Astrocyte (in vitro differentiated cells and primary cell): ENCODE measurements at regions not wholly inside any gene's neighbourhood (a gene's known extent, or its start where the extent isn't known, plus 50 kb on each side); places are given as distances from the start of the nearest gene placed in this dataset.
"Not testable (repeated sequence)": the region's sequence is repeated elsewhere in the genome, so short reads cannot be mapped to it uniquely, and the experiment has no call there.

Source experiments
- DNase-seq: peaks from one replicate; pipeline ENCODE4 v3.0.0-alpha.2; 2010; ENCODE audit warnings: low read depth
- FAIRE-seq: peaks from 2 replicates; lab custom pipeline; 2011; peaks lifted over from hg19 to GRCh38; lab: Jason Lieb, UNC
- H2AFZ ChIP-seq: 2 replicates; pipeline ENCODE4 v1.6.0; 2012; ENCODE audit warnings: low read depth, low read length, inconsistent platforms
- H3K27ac ChIP-seq: 2 replicates; pipeline ENCODE4 v1.5.1; 2011; ENCODE audit warnings: low read depth, low read length, inconsistent platforms
- H3K27me3 ChIP-seq: 2 replicates; pipeline ENCODE4 v1.6.0; 2011; ENCODE audit warnings: low read length, inconsistent platforms; ENCODE audit not compliant: insufficient read depth
- H3K36me3 ChIP-seq: 2 replicates; pipeline ENCODE4 v1.5.1; 2011; ENCODE audit warnings: low read length, inconsistent platforms; ENCODE audit not compliant: insufficient read depth
- H3K4me1 ChIP-seq: 2 replicates; pipeline ENCODE4 v1.5.1; 2011; ENCODE audit warnings: low read length, inconsistent platforms; ENCODE audit not compliant: insufficient read depth
- H3K4me2 ChIP-seq: 2 replicates; pipeline ENCODE4 v1.6.0; 2012; ENCODE audit warnings: low read length, inconsistent platforms
- H3K4me3 ChIP-seq: 2 replicates; pipeline ENCODE4 v1.5.1; 2011; ENCODE audit warnings: low read depth, mild to moderate bottlenecking, low read length, inconsistent platforms; ENCODE audit not compliant: insufficient read depth
- H3K79me2 ChIP-seq: 2 replicates; pipeline ENCODE4 v1.6.0; 2012; ENCODE audit warnings: mild to moderate bottlenecking, low read length, inconsistent platforms; ENCODE audit not compliant: insufficient read depth
- H3K9ac ChIP-seq: 2 replicates; pipeline ENCODE4 v1.6.0; 2012; ENCODE audit warnings: mild to moderate bottlenecking, low read length, inconsistent platforms
- H3K9me3 ChIP-seq: 2 replicates; pipeline ENCODE4 v1.5.1; 2012; ENCODE audit warnings: low read depth, mild to moderate bottlenecking, low read length, inconsistent platforms; ENCODE audit not compliant: insufficient read depth
- H4K20me1 ChIP-seq: 2 replicates; pipeline ENCODE4 v1.6.0; 2012; ENCODE audit warnings: low read length, inconsistent platforms; ENCODE audit not compliant: insufficient read depth
- H3K27ac Mint-ChIP-seq: one replicate; pipeline ENCODE4 v1.8.0; 2021; ENCODE audit warnings: mild to moderate bottlenecking, mixed read lengths; ENCODE audit not compliant: unreplicated experiment
- H3K27me3 Mint-ChIP-seq: one replicate; pipeline ENCODE4 v1.8.0; 2021; ENCODE audit warnings: low read depth, mixed read lengths; ENCODE audit not compliant: unreplicated experiment
- H3K36me3 Mint-ChIP-seq: one replicate; pipeline ENCODE4 v1.8.0; 2021; ENCODE audit warnings: low read depth, mixed read lengths; ENCODE audit not compliant: unreplicated experiment
- H3K4me1 Mint-ChIP-seq: one replicate; pipeline ENCODE4 v1.8.0; 2021; ENCODE audit warnings: low read depth, mixed read lengths; ENCODE audit not compliant: unreplicated experiment
- H3K4me3 Mint-ChIP-seq: one replicate; pipeline ENCODE4 v1.8.0; 2021; ENCODE audit warnings: mild to moderate bottlenecking, moderate library complexity, mixed read lengths; ENCODE audit not compliant: unreplicated experiment
- H3K9me3 Mint-ChIP-seq: one replicate; pipeline ENCODE4 v1.8.0; 2021; ENCODE audit warnings: mild to moderate bottlenecking, mixed read lengths; ENCODE audit not compliant: unreplicated experiment
- EZH2 ChIP-seq: IDR thresholded peaks from 2 replicates; pipeline ENCODE4 v1.6.1; 2012; ENCODE audit warnings: mild to moderate bottlenecking, low read length, inconsistent platforms; ENCODE audit not compliant: insufficient read depth
- TF ChIP-seq, protein P1 (sequence below): IDR thresholded peaks from 2 replicates; pipeline ENCODE4 v1.5.1; 2011; ENCODE audit warnings: low read depth, mild to moderate bottlenecking, inconsistent platforms, low read length, moderate library complexity; ENCODE audit not compliant: insufficient read depth

- H3K36me3 Mint-ChIP-seq: peaks cover 4% of the 10 kb centered on the region
- DNase-seq (no peak), FAIRE-seq (no peak)
- Histone ChIP-seq H3K9me3 (no peaks in the 10 kb centered on the region), H4K20me1 (no peaks in the 10 kb centered on the region), H3K27me3 (no peaks in the 10 kb centered on the region), H3K4me2 (no peak overlapping the region), H3K27ac (no peak overlapping the region), H2AFZ (no peak overlapping the region), H3K9ac (no peak overlapping the region), H3K4me3 (no peak overlapping the region), H3K79me2 (no peaks in the 10 kb centered on the region), H3K36me3 (no peaks in the 10 kb centered on the region), H3K4me1 (no peaks in the 10 kb centered on the region)
- H3K9me3 Mint-ChIP-seq: peaks cover 8% of the 10 kb centered on the region
- no peak overlapping the region for H3K27ac Mint-ChIP-seq
- H3K27me3 Mint-ChIP-seq: peaks cover 16% of the 10 kb centered on the region
- peaks cover 2% of the 10 kb centered on the region for H3K4me1 Mint-ChIP-seq
- TF ChIP-seq, protein P1, sequence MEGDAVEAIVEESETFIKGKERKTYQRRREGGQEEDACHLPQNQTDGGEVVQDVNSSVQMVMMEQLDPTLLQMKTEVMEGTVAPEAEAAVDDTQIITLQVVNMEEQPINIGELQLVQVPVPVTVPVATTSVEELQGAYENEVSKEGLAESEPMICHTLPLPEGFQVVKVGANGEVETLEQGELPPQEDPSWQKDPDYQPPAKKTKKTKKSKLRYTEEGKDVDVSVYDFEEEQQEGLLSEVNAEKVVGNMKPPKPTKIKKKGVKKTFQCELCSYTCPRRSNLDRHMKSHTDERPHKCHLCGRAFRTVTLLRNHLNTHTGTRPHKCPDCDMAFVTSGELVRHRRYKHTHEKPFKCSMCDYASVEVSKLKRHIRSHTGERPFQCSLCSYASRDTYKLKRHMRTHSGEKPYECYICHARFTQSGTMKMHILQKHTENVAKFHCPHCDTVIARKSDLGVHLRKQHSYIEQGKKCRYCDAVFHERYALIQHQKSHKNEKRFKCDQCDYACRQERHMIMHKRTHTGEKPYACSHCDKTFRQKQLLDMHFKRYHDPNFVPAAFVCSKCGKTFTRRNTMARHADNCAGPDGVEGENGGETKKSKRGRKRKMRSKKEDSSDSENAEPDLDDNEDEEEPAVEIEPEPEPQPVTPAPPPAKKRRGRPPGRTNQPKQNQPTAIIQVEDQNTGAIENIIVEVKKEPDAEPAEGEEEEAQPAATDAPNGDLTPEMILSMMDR: no peak
- TF ChIP-seq EZH2: no peak
- no peak overlapping the region for H3K4me3 Mint-ChIP-seq
Observed at GRCh38 chr10:125257521-125258108, 97.3 kb upstream of the CTBP2 start.

- no peak overlapping the region for H3K4me3 ChIP-seq
- no peaks in the 10 kb centered on the region for H3K9me3 ChIP-seq
- no peak overlapping the region for H3K9ac ChIP-seq
- H3K27me3 Mint-ChIP-seq: peaks cover 15% of the 10 kb centered on the region
- no peaks in the 10 kb centered on the region for H4K20me1 ChIP-seq
- no peaks in the 10 kb centered on the region for H3K79me2 ChIP-seq
- peaks cover 17% of the 10 kb centered on the region for H3K9me3 Mint-ChIP-seq
- DNase-seq (no peak), FAIRE-seq (no peak)
- H3K4me3 Mint-ChIP-seq: no peak overlapping the region
- no peak overlapping the region for H3K4me2 ChIP-seq
- H2AFZ ChIP-seq: no peak overlapping the region
- H3K36me3 ChIP-seq: no peaks in the 10 kb centered on the region
- H3K27me3 ChIP-seq: no peaks in the 10 kb centered on the region
- H3K4me1 Mint-ChIP-seq: peaks cover 2% of the 10 kb centered on the region
- H3K27ac ChIP-seq: no peak overlapping the region
- H3K4me1 ChIP-seq: no peaks in the 10 kb centered on the region
- TF ChIP-seq, protein P1: no peak
- no peak for TF ChIP-seq EZH2
- no peak overlapping the region for H3K27ac Mint-ChIP-seq
- H3K36me3 Mint-ChIP-seq: peaks cover 3% of the 10 kb centered on the region
Observed at GRCh38 chr10:125256026-125256425, 95.7 kb upstream of the CTBP2 start.

DNA sequence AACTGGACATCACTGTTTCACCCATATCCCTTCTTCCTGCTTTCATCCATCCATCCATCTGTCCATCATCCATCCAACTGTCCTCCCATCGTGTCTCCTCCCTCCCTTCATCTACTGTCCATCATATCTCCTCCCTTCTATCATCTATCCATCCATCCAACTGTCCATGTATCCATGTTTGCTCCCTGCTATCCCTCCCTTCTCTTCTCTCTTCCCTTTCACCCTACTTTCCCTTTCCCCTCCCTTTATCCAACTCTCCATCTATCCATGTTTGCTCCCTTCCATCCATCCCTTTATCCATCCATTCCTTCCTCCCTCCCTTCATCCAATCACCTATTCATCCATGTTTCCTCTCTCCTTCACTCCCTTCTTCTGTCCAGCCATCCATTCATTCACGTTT, 92.6 kb upstream of the CTBP2 start:
- Histone ChIP-seq H3K27me3 (no peaks in the 10 kb centered on the region), H2AFZ (no peak overlapping the region), H3K9me3 (no peaks in the 10 kb centered on the region), H3K4me1 (no peaks in the 10 kb centered on the region), H3K79me2 (no peaks in the 10 kb centered on the region), H3K4me3 (no peak overlapping the region), H3K4me2 (no peak overlapping the region), H3K36me3 (no peaks in the 10 kb centered on the region), H3K27ac (no peak overlapping the region), H4K20me1 (no peaks in the 10 kb centered on the region), H3K9ac (no peak overlapping the region)
- no peak for FAIRE-seq
- Mint-ChIP-seq H3K27me3 (peaks cover 19% of the 10 kb centered on the region), H3K4me1 (no peaks in the 10 kb centered on the region), H3K27ac (no peak overlapping the region), H3K4me3 (no peak overlapping the region), H3K36me3 (peaks cover 2% of the 10 kb centered on the region), H3K9me3 (peaks cover 17% of the 10 kb centered on the region)
- DNase-seq: no peak
- TF ChIP-seq, protein P1: no peak
- no peak for TF ChIP-seq EZH2

DNA sequence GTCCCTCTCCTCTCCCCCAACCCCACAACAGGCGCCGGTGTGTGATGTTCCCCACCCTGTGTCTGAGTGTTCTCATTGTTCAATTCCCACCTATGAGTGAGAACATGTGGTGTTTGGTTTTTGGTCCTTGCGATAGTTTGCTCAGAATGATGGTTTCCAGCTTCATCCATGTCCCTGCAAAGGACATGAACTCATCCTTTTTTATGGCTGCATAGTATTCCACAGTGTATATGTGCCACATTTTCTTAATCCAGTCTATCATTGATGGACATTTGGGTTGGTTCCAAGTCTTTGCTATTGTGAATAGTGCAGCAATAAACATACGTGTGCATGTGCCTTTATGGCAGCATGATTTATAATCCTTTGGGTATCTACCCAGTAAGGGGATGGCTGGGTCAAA, 90.5 kb upstream of the CTBP2 start:
- H3K4me3 ChIP-seq, H3K27ac ChIP-seq, H3K4me3 Mint-ChIP-seq, H3K4me1 ChIP-seq, H3K9me3 ChIP-seq, FAIRE-seq, DNase-seq, H3K36me3 ChIP-seq, H3K36me3 Mint-ChIP-seq, H3K27me3 ChIP-seq, H3K9ac ChIP-seq, H3K4me2 ChIP-seq, H2AFZ ChIP-seq, H3K27ac Mint-ChIP-seq, H4K20me1 ChIP-seq, H3K79me2 ChIP-seq, H3K4me1 Mint-ChIP-seq: not testable (repeated sequence)
- Mint-ChIP-seq H3K9me3 (peaks cover 21% of the 10 kb centered on the region), H3K27me3 (peaks cover 31% of the 10 kb centered on the region)
